ENCODE measurements at regions not wholly inside any gene's neighbourhood (a gene's known extent, or its start where the extent isn't known, plus 50 kb on each side); places are given as distances from the start of the nearest gene placed in this dataset.

GRCh38 chr6:21751608-21752007 lies 158.1 kb downstream of the SOX4 start (continued):
- no peak for TF ChIP-seq ZSCAN20 (CRISPR knock-in tag; IDR thresholded peaks at IDR 0.05)

- TF ChIP-seq NR3C1 (IDR thresholded peaks at IDR 0.05) (no peak), CTCF (IDR thresholded peaks at IDR 0.05) (no peak), BCL3 (IDR thresholded peaks at IDR 0.05) (no peak), HOXB5 (CRISPR knock-in tag; IDR thresholded peaks at IDR 0.05) (no peak), NFE2L2 (conservative IDR thresholded peaks at IDR 0.05; ENCODE audit: low read length) (no peak)
- Histone ChIP-seq H3K27ac (peak overlapping the region; percentile 76 to 84), H3K9me3 (no peaks in the 10 kb centered on the region), H3K4me3 (no peak overlapping the region), H3K4me1 (peaks cover 69% of the 10 kb centered on the region), H3K4me2 (peak overlapping the region; percentile 62)
- ATAC-seq, result no peak
- DNase-seq (ENCODE audit: low read depth in 1 of 2, low spot score in 1 of 2), result no peak
- POLR2A ChIA-PET, result interaction anchor here (1.0 kb wide), 1 partner anchor 159 kb away, joined by 3 read pairs; the partner anchor contains the start of gene SOX4
- FAIRE-seq, result no peak
- CTCF ChIA-PET, result interaction anchor here (0.7 kb wide), 1 partner anchor 38 kb away, joined by 3 read pairs; no protein-coding TSS in a partner anchor
- 62% methylated on average over 4 of the region's 4 CpGs for WGBS (ENCODE audit: missing lambda C conversion rate)
Measured at GRCh38 chr6:21752054-21752811, 158.7 kb downstream of the SOX4 start.

GRCh38 chr6:21753241-21754108 lies 159.9 kb downstream of the SOX4 start:
- peak in 1 of 2 experiments; percentile 71 for DNase-seq (ENCODE audit: low read depth in 1 of 2, low spot score in 1 of 2)
- no peak for FAIRE-seq
- CTCF ChIA-PET, result interaction anchor here (1.5 kb wide), 1 partner anchor 152 kb away, joined by 4 read pairs; no protein-coding TSS in a partner anchor
- TF ChIP-seq PBX3 (IDR thresholded peaks at IDR 0.05), result no peak
- TF ChIP-seq E2F6 (IDR thresholded peaks at IDR 0.05; ENCODE audit: borderline replicate concordance, low read depth), result 0 out of 2 replicates have a peak, but pooled peaks have one; percentile 26
- no peak for TF ChIP-seq EP300 (IDR thresholded peaks at IDR 0.05)
- TF ChIP-seq REST (IDR thresholded peaks at IDR 0.05), result no peak
- TF ChIP-seq JUNB (IDR thresholded peaks at IDR 0.05), result 0 out of 2 replicates have a peak, but pooled peaks have one; percentile 5
- no peak for TF ChIP-seq HMGXB4 (CRISPR knock-in tag; IDR thresholded peaks at IDR 0.05; ENCODE audit: borderline replicate concordance)
- no peak for TF ChIP-seq EHF (CRISPR knock-in tag; IDR thresholded peaks at IDR 0.05)
- TF ChIP-seq ZFP36 (IDR thresholded peaks at IDR 0.05; ENCODE audit: borderline replicate concordance, partially characterized antibody), result no peak
- no peak for TF ChIP-seq HES2 (IDR thresholded peaks at IDR 0.05)
- TF ChIP-seq CHD2 (IDR thresholded peaks at IDR 0.05; ENCODE audit: low read length, partially characterized antibody), result no peak
- TF ChIP-seq CEBPB (IDR thresholded peaks at IDR 0.05), result no peak
- TF ChIP-seq RCOR1 (IDR thresholded peaks at IDR 0.05; ENCODE audit: low read depth, low read length), result no peak
- TF ChIP-seq ELK1 (IDR thresholded peaks at IDR 0.05; ENCODE audit: low read depth, low read length), result no peak

More at GRCh38 chr6:21753241-21754108, 159.9 kb downstream of the SOX4 start:
- no peak overlapping the region for H3K4me3 ChIP-seq
- peak overlapping the region; percentile 76 to 84 for H3K27ac ChIP-seq
- WGBS (ENCODE audit: missing lambda C conversion rate), result 3% methylated on average over 11 of the region's 11 CpGs
- H3K9me3 ChIP-seq, result no peaks in the 10 kb centered on the region
- POLR2A ChIA-PET, result interaction anchor here (0.7 to 1.2 kb wide), 4 partner anchors 16 to 165 kb away, joined by 3 to 4 read pairs (median 3); no protein-coding TSS in a partner anchor
- ATAC-seq, result peak; percentile 68 to 81; a peak in 4 of 6 replicates
- H3K4me1 ChIP-seq, result peaks cover 64% of the 10 kb centered on the region
- H3K4me2 ChIP-seq, result peak overlapping the region; percentile 62

All from A549 (cell line).